Suprapubic skin (tissue), 4 donors: ENCODE measurements at regions not wholly inside any gene's neighbourhood (a gene's known extent, or its start where the extent isn't known, plus 50 kb on each side); places are given as distances from the start of the nearest gene placed in this dataset.

Experiments
- DNase-seq, 2 donors: peaks; one replicate each; pipeline ENCODE4 v3.0.0-alpha.2; 2019; ENCODE audit warnings: low spot score in 2 of 2
- H3K27ac ChIP-seq: fragments of 200-600 bp; sonication (generic); one replicate; pipeline ENCODE4 v1.5.1; 2019
- H3K27me3 ChIP-seq: fragments of 200-600 bp; sonication (generic); one replicate; pipeline ENCODE4 v1.5.1; 2019
- H3K36me3 ChIP-seq: fragments of 200-600 bp; sonication (generic); one replicate; pipeline ENCODE4 v1.5.1; 2019
- H3K4me1 ChIP-seq: fragments of 200-600 bp; sonication (generic); one replicate; pipeline ENCODE4 v1.5.1; 2019
- H3K4me3 ChIP-seq: fragments of 200-600 bp; sonication (generic); one replicate; pipeline ENCODE4 v1.5.1; 2019; ENCODE audit warnings: mild to moderate bottlenecking
- H3K9me3 ChIP-seq: fragments of 200-600 bp; sonication (generic); one replicate; pipeline ENCODE4 v1.5.1; 2019
- CTCF ChIP-seq, 2 donors: fragments of 200-600 bp in 1 of 2; fragments of 450-650 bp in 1 of 2; sonication (generic) in 1 of 2; IDR thresholded peaks; one replicate each; pipeline ENCODE4 v1.5.1; 2016 to 2019; ENCODE audit warnings: antibody characterized with exemption in 2 of 2, mild to moderate bottlenecking in 1 of 2, moderate library complexity in 1 of 2
- EP300 ChIP-seq: sonication (generic); formaldehyde crosslinking; IDR thresholded peaks from one replicate; pipeline ENCODE4 v1.6.1; 2017; ENCODE audit warnings: antibody characterized with exemption
- POLR2A ChIP-seq, 2 donors: fragments of 450-650 bp; IDR thresholded peaks; one replicate each; pipeline ENCODE4 v1.6.1; 2017; ENCODE audit warnings: antibody characterized with exemption in 2 of 2, mild to moderate bottlenecking in 2 of 2, moderate library complexity in 2 of 2
- POLR2AphosphoS5 ChIP-seq, 3 donors: sonication (generic); formaldehyde crosslinking; IDR thresholded peaks; one replicate each; pipeline ENCODE4 v1.6.1; 2017; ENCODE audit warnings: antibody characterized with exemption in 3 of 3
- WGBS: methylation state at CpG from one replicate; pipeline ENCODE4 v1.1.5; 2018; 5-methylcytosine and 5-hydroxymethylcytosine counted together

DNA sequence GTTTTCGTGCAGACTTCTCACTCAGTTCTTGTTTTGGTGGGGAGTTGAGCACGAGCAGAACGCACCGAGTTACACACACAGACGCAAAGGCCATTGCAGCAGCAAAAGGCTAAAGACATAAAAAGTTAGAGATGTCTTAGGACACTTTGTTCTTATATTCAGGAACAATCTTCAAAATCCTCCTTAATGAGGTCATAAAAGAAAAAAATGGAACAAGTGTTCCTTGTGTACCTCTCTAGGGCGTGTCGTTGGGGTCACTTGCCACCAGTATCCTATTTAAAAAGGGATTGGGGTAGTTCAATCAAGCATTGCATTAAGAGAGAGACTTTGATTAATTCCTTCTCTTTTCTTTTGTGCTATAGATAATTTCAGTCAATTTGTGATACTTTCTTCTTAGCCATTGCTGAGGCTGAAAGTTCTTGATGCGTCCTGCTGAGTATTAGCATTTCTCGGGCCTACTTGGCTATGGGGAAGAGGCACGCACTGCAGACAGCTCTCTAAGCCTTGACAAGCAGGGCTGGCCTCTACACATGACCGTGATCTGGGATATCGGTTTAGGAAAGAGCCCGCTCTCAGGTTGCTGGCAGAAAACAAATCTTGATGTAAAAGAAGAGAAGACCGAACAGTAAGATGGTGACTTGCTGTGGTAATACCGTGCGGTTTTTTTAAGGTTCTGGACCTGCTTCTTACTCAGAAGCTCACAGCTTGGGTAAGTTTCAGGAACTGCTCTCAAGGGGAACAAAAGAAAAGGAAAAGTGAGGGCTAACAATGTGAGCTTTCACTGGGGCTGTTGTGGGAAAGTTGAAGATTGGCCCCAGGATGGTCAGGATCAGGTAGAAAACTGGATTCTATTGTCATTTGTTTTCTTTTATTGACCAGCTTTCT lies 223.6 kb downstream of the TM9SF2 start:
- WGBS, result 93% methylated on average over 16 of the region's 16 CpGs
- TF ChIP-seq CTCF (IDR thresholded peaks at IDR 0.05), result no peak
- TF ChIP-seq POLR2A (IDR thresholded peaks at IDR 0.05), result no peak
- no peak for TF ChIP-seq EP300
- no peak for TF ChIP-seq POLR2AphosphoS5 (IDR thresholded peaks at IDR 0.05)
- Histone ChIP-seq H3K36me3 (no peaks in the 10 kb centered on the region), H3K4me3 (no peak overlapping the region), H3K27ac (no peak overlapping the region), H3K4me1 (no peaks in the 10 kb centered on the region), H3K9me3 (no peaks in the 10 kb centered on the region), H3K27me3 (no peaks in the 10 kb centered on the region)
- DNase-seq, result no peak

- Histone ChIP-seq H3K27me3 (no peaks in the 10 kb centered on the region), H3K36me3 (no peaks in the 10 kb centered on the region), H3K4me1 (no peaks in the 10 kb centered on the region), H3K27ac (no peak overlapping the region), H3K9me3 (no peaks in the 10 kb centered on the region), H3K4me3 (no peak overlapping the region)
- no peak for DNase-seq
- WGBS, result 95% methylated on average over 3 of the region's 3 CpGs
- no peak for TF ChIP-seq CTCF (IDR thresholded peaks at IDR 0.05)
- no peak for TF ChIP-seq POLR2A (IDR thresholded peaks at IDR 0.05)
Measured at GRCh38 chr13:99723878-99724277, 222.6 kb downstream of the TM9SF2 start.

DNA sequence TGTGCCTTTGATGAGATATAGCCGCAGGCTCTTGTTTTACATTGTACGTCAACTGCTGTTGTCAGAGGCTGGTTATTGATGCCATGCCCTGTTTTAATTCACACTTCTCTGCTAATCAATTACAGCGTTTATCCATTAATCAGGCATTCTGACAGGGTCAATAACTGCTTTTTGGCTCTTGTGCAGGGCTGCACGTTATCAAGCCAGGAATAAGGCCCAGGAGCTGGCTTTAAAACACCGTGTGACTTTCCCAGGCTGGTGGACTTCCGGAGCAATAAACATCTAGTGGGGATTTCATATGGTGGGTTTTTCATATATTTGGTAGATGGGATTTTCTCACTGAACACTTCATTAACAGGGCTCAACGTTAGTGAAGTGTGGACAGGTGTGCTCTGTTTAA lies 221.7 kb downstream of the TM9SF2 start:
- Histone ChIP-seq H3K27ac (no peak overlapping the region), H3K27me3 (no peaks in the 10 kb centered on the region), H3K9me3 (no peaks in the 10 kb centered on the region), H3K36me3 (no peaks in the 10 kb centered on the region), H3K4me3 (no peak overlapping the region), H3K4me1 (no peaks in the 10 kb centered on the region)
- TF ChIP-seq EP300, result no peak
- TF ChIP-seq CTCF (IDR thresholded peaks at IDR 0.05), result no peak
- no peak for TF ChIP-seq POLR2A (IDR thresholded peaks at IDR 0.05)
- TF ChIP-seq POLR2AphosphoS5 (IDR thresholded peaks at IDR 0.05), result no peak
- DNase-seq, result peak in 1 of 2 donors; percentile 6
- WGBS, result 89% methylated on average over 7 of the region's 7 CpGs

DNA sequence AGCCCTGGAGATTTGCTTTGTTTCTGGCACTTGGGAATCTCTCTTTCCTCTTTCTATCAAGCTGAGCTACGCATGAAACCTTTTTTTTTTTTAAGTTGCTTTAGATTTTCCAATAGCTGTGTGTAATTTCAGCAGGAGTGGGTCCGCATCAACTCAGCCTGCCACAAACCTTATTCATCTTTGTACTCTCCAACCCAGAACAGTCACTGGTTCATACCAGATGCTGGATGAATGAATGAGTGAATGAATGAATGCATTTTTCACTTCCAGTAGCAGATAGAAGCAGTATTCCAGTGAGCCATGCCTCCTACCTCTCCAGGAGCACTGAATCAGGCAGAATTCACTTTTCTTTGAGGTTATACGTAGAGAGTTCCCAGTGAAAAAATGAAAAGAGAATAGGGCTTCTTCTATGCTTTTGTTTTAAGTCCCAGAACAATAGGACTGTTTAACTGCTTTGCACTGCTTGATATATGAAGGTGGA lies 221.1 kb downstream of the TM9SF2 start:
- no peaks in the 10 kb centered on the region for H3K4me1 ChIP-seq
- H3K27ac ChIP-seq, result no peak overlapping the region
- no peak for DNase-seq
- WGBS, result 86% methylated on average over 3 of the region's 3 CpGs
- no peak overlapping the region for H3K4me3 ChIP-seq
- no peak for TF ChIP-seq CTCF (IDR thresholded peaks at IDR 0.05)
- no peak for TF ChIP-seq POLR2AphosphoS5 (IDR thresholded peaks at IDR 0.05)
- no peak for TF ChIP-seq EP300
- TF ChIP-seq POLR2A (IDR thresholded peaks at IDR 0.05), result no peak
- no peaks in the 10 kb centered on the region for H3K36me3 ChIP-seq
- H3K27me3 ChIP-seq, result no peaks in the 10 kb centered on the region
- no peaks in the 10 kb centered on the region for H3K9me3 ChIP-seq

- TF ChIP-seq CTCF (IDR thresholded peaks at IDR 0.05) (no peak), POLR2AphosphoS5 (IDR thresholded peaks at IDR 0.05) (no peak), POLR2A (IDR thresholded peaks at IDR 0.05) (no peak), EP300 (no peak)
- DNase-seq, result peak in 1 of 2 donors; percentile 11
- WGBS, result 89% methylated on average over 4 of the region's 4 CpGs
- Histone ChIP-seq H3K9me3 (no peaks in the 10 kb centered on the region), H3K27ac (no peak overlapping the region), H3K4me1 (no peaks in the 10 kb centered on the region), H3K27me3 (no peaks in the 10 kb centered on the region), H3K36me3 (no peaks in the 10 kb centered on the region), H3K4me3 (no peak overlapping the region)
Measured at GRCh38 chr13:99721606-99722337, 220.5 kb downstream of the TM9SF2 start.
